GM04504 (cell line): ENCODE measurements at regions not wholly inside any gene's neighbourhood (a gene's known extent, or its start where the extent isn't known, plus 50 kb on each side); places are given as distances from the start of the nearest gene placed in this dataset.

Experiments
- DNase-seq: peaks from one replicate; pipeline ENCODE4 v3.0.0-alpha.2; 2012; ENCODE audit warnings: low read depth

GRCh38 chr3:459311-459670, 262.7 kb downstream of the CHL1 start:
- DNase-seq: no peak

- DNase-seq: no peak
Observed at GRCh38 chr3:461006-461405, 264.4 kb downstream of the CHL1 start.

GRCh38 chr3:462851-463250, 266.3 kb downstream of the CHL1 start:
- no peak for DNase-seq

GRCh38 chr3:463252-464192, 267.0 kb downstream of the CHL1 start:
- no peak for DNase-seq

GRCh38 chr3:464255-464654, 267.7 kb downstream of the CHL1 start:
- no peak for DNase-seq

- DNase-seq: no peak
Observed at GRCh38 chr3:468172-468571, 271.6 kb downstream of the CHL1 start.

- no peak for DNase-seq
Observed at GRCh38 chr3:473033-473800, 276.7 kb downstream of the CHL1 start.

- DNase-seq: no peak
Observed at GRCh38 chr3:474828-475227, 278.3 kb downstream of the CHL1 start.

- DNase-seq: no peak
Observed at GRCh38 chr3:480070-480469, 283.5 kb downstream of the CHL1 start.

- no peak for DNase-seq
Observed at GRCh38 chr3:481111-481510, 284.5 kb downstream of the CHL1 start.

GRCh38 chr3:481680-482079, 285.1 kb downstream of the CHL1 start:
- DNase-seq: no peak

- no peak for DNase-seq
Observed at GRCh38 chr3:482479-482878, 285.9 kb downstream of the CHL1 start.

- DNase-seq: no peak
Observed at GRCh38 chr3:484341-484740, 287.8 kb downstream of the CHL1 start.

GRCh38 chr3:487614-488013, 291.1 kb downstream of the CHL1 start:
- no peak for DNase-seq

- DNase-seq: no peak
Observed at GRCh38 chr3:492586-493316, 296.2 kb downstream of the CHL1 start.

- DNase-seq: no peak
Observed at GRCh38 chr3:494190-494589, 297.6 kb downstream of the CHL1 start.

- DNase-seq: no peak
Observed at GRCh38 chr3:498487-498886, 301.9 kb downstream of the CHL1 start.

- DNase-seq: no peak
Observed at GRCh38 chr3:499001-499761, 302.6 kb downstream of the CHL1 start.

- DNase-seq: no peak
Observed at GRCh38 chr3:502486-502885, 305.9 kb downstream of the CHL1 start.

- DNase-seq: no peak
Observed at GRCh38 chr3:513301-513700, 316.7 kb downstream of the CHL1 start.

GRCh38 chr3:514192-514591, 317.6 kb downstream of the CHL1 start:
- DNase-seq: no peak

GRCh38 chr3:519026-519425, 322.5 kb downstream of the CHL1 start:
- DNase-seq: no peak
